GM18502 (cell line): ENCODE measurements at regions not wholly inside any gene's neighbourhood (a gene's known extent, or its start where the extent isn't known, plus 50 kb on each side); places are given as distances from the start of the nearest gene placed in this dataset.
A peak's percentile ranks its signal among the peaks of the same experiment; 100 is the strongest.
"Not testable (repeated sequence)": the region's sequence is repeated elsewhere in the genome, so short reads cannot be mapped to it uniquely, and the experiment has no call there.

Experiments
- ATAC-seq: cut with Tn5 transposase; IDR thresholded peaks from one replicate; pipeline ENCODE4 v1.9.1; 2021; ENCODE audit warnings: mild to moderate bottlenecking; ENCODE audit not compliant: unreplicated experiment, poor library complexity

- ATAC-seq, result no peak
These were observed 1161.8 kb downstream of the MRPL39 start for GRCh38 chr21:24445517-24445916.

- no peak for ATAC-seq
These were observed 1162.5 kb downstream of the MRPL39 start for GRCh38 chr21:24444736-24445135.

- no peak for ATAC-seq
These were observed 1171.0 kb downstream of the MRPL39 start for GRCh38 chr21:24436236-24436635.

- peak; percentile 88 for ATAC-seq
These were observed 1178.6 kb downstream of the MRPL39 start for GRCh38 chr21:24428591-24429199.

- no peak for ATAC-seq
These were observed 1182.5 kb downstream of the MRPL39 start for GRCh38 chr21:24424776-24425175.

- no peak for ATAC-seq
These were observed 1183.7 kb downstream of the MRPL39 start for GRCh38 chr21:24423546-24423945.

GRCh38 chr21:24420689-24421088 is 1186.6 kb downstream of the MRPL39 start:
- peak; percentile 72 for ATAC-seq

- ATAC-seq, result not testable (repeated sequence)
These were observed 1187.6 kb downstream of the MRPL39 start for GRCh38 chr21:24419641-24420040.

GRCh38 chr21:24418671-24419070 is 1188.6 kb downstream of the MRPL39 start:
- no peak for ATAC-seq

GRCh38 chr21:24411429-24411828 is 1195.9 kb downstream of the MRPL39 start:
- ATAC-seq, result no peak

- ATAC-seq, result no peak
These were observed 1204.1 kb downstream of the MRPL39 start for GRCh38 chr21:24403221-24403620.

- no peak for ATAC-seq
These were observed 1211.9 kb downstream of the MRPL39 start for GRCh38 chr21:24395320-24395923.

GRCh38 chr21:24375201-24375600 is 1232.1 kb downstream of the MRPL39 start:
- ATAC-seq, result peak; percentile 84

GRCh38 chr21:24372506-24372905 is 1234.8 kb downstream of the MRPL39 start:
- ATAC-seq, result no peak

GRCh38 chr21:24369746-24370145 is 1237.5 kb downstream of the MRPL39 start:
- no peak for ATAC-seq

GRCh38 chr21:24369278-24369677 is 1238.0 kb downstream of the MRPL39 start:
- no peak for ATAC-seq

- ATAC-seq, result no peak
These were observed 1239.3 kb downstream of the MRPL39 start for GRCh38 chr21:24367936-24368335.

- no peak for ATAC-seq
These were observed 1253.8 kb downstream of the MRPL39 start for GRCh38 chr21:24353492-24353891.

GRCh38 chr21:24339406-24339805 is 1267.9 kb downstream of the MRPL39 start:
- ATAC-seq, result no peak

- ATAC-seq, result no peak
These were observed 1270.8 kb downstream of the MRPL39 start for GRCh38 chr21:24336491-24336890.

- no peak for ATAC-seq
These were observed 1283.7 kb downstream of the MRPL39 start for GRCh38 chr21:24323536-24323935.

GRCh38 chr21:24316277-24316922 is 1290.9 kb downstream of the MRPL39 start:
- no peak for ATAC-seq
